WTC11 (cell line): ENCODE measurements at regions not wholly inside any gene's neighbourhood (a gene's known extent, or its start where the extent isn't known, plus 50 kb on each side); places are given as distances from the start of the nearest gene placed in this dataset.

ENCODE experiments used
- ATAC-seq: fragments of 200-7000 bp; cut with Tn5 transposase; 2 replicates; pipeline ENCODE4 v1.10.0; 2021; ENCODE audit warnings: mild to moderate bottlenecking, moderate library complexity
- CTCF ChIA-PET: fragments of 300-600 bp; sonication (Branson Sonifier 250); formaldehyde crosslinking; loops from one replicate; lab custom pipeline; 2021; ENCODE audit warnings: antibody characterized with exemption; lab: Charles Lee
- POLR2A ChIA-PET: fragments of 350-600 bp; sonication (Branson Sonifier 250); formaldehyde crosslinking; loops from one replicate; lab custom pipeline; 2021; ENCODE audit warnings: antibody characterized with exemption; lab: Charles Lee
- DNase-seq: peaks from one replicate; pipeline ENCODE4 v3.0.0; 2021; ENCODE audit warnings: low spot score
- H3K27ac Mint-ChIP-seq: 2 replicates; pipeline ENCODE4 v1.8.0; 2021; ENCODE audit warnings: mixed read lengths
- H3K27me3 Mint-ChIP-seq: 2 replicates; pipeline ENCODE4 v1.8.0; 2021; ENCODE audit warnings: low read depth, mild to moderate bottlenecking, moderate library complexity, mixed read lengths
- H3K36me3 Mint-ChIP-seq: 2 replicates; pipeline ENCODE4 v1.8.0; 2021; ENCODE audit warnings: mixed read lengths
- H3K4me1 Mint-ChIP-seq: 2 replicates; pipeline ENCODE4 v1.8.0; 2022; ENCODE audit warnings: mixed read lengths
- H3K4me3 Mint-ChIP-seq: 2 replicates; pipeline ENCODE4 v1.8.0; 2021; ENCODE audit warnings: mild to moderate bottlenecking, moderate library complexity, mixed read lengths
- H3K9me3 Mint-ChIP-seq: 2 replicates; pipeline ENCODE4 v1.8.0; 2021; ENCODE audit warnings: mixed read lengths
- CREB1 ChIP-seq: sonication (generic); formaldehyde crosslinking; IDR thresholded peaks from 2 replicates; pipeline ENCODE4 v1.8.0; 2023; ENCODE audit warnings: mild to moderate bottlenecking, missing genetic modification reagents
- EMX1 ChIP-seq: fragments of 250-450 bp; sonication (Bioruptor Pico); IDR thresholded peaks from 2 replicates; pipeline ENCODE4 v1.8.0; 2021; ENCODE audit warnings: mild to moderate bottlenecking
- ESRRA ChIP-seq: sonication (generic); formaldehyde crosslinking; IDR thresholded peaks from 2 replicates; pipeline ENCODE4 v1.8.1; 2022; ENCODE audit warnings: mild to moderate bottlenecking, missing genetic modification reagents, borderline replicate concordance
- IRF1 ChIP-seq: sonication (generic); formaldehyde crosslinking; IDR thresholded peaks from 2 replicates; pipeline ENCODE4 v1.8.0; 2023; ENCODE audit warnings: missing genetic modification reagents
- JUN ChIP-seq: sonication (generic); formaldehyde crosslinking; IDR thresholded peaks from 2 replicates; pipeline ENCODE4 v1.8.0; 2023; ENCODE audit warnings: mild to moderate bottlenecking, missing genetic modification reagents
- MYBL2 ChIP-seq: sonication (generic); formaldehyde crosslinking; IDR thresholded peaks from 2 replicates; pipeline ENCODE4 v1.8.1; 2023; ENCODE audit warnings: mild to moderate bottlenecking, moderate library complexity, missing genetic modification reagents
- NFYB ChIP-seq: sonication (generic); formaldehyde crosslinking; conservative IDR thresholded peaks from 2 replicates; pipeline ENCODE4 v1.8.0; 2022; ENCODE audit warnings: low read depth, missing genetic modification reagents
- NR2C2 ChIP-seq: sonication (generic); formaldehyde crosslinking; IDR thresholded peaks from 2 replicates; pipeline ENCODE4 v1.8.0; 2022; ENCODE audit warnings: mild to moderate bottlenecking, missing genetic modification reagents
- SP1 ChIP-seq: sonication (generic); formaldehyde crosslinking; conservative IDR thresholded peaks from 2 replicates; pipeline ENCODE4 v1.8.1; 2022; ENCODE audit warnings: missing genetic modification reagents
- TCF7 ChIP-seq: sonication (generic); formaldehyde crosslinking; IDR thresholded peaks from 2 replicates; pipeline ENCODE4 v1.8.0; 2022; ENCODE audit warnings: mild to moderate bottlenecking, low read depth, missing genetic modification reagents, moderate library complexity
- TEAD4 ChIP-seq: sonication (generic); formaldehyde crosslinking; IDR thresholded peaks from 2 replicates; pipeline ENCODE4 v1.8.0; 2022; ENCODE audit warnings: mild to moderate bottlenecking, missing genetic modification reagents
- ZBTB21 ChIP-seq: sonication (generic); formaldehyde crosslinking; IDR thresholded peaks from 2 replicates; pipeline ENCODE4 v1.8.1; 2023; ENCODE audit warnings: mild to moderate bottlenecking, missing genetic modification reagents, borderline replicate concordance
- ZNF232 ChIP-seq: sonication (generic); formaldehyde crosslinking; IDR thresholded peaks from 2 replicates; pipeline ENCODE4 v1.8.0; 2022; ENCODE audit warnings: mild to moderate bottlenecking, missing genetic modification reagents
- ZNF423 ChIP-seq: fragments of 250-450 bp; sonication (Bioruptor Pico); IDR thresholded peaks from 2 replicates; pipeline ENCODE4 v2.1.2; 2022; ENCODE audit warnings: mild to moderate bottlenecking, moderate library complexity
- ZNF425 ChIP-seq: fragments of 250-450 bp; sonication (Bioruptor Pico); conservative IDR thresholded peaks from 2 replicates; pipeline ENCODE4 v1.9.0; 2021; ENCODE audit warnings: mild to moderate bottlenecking
- TF ChIP-seq, protein P1 (sequence below): fragments of 250-450 bp; sonication (Bioruptor Pico); IDR thresholded peaks from 2 replicates; pipeline ENCODE4 v1.9.0; 2021; ENCODE audit warnings: mild to moderate bottlenecking, borderline replicate concordance
- TF ChIP-seq, protein P2 (sequence below): sonication (generic); formaldehyde crosslinking; IDR thresholded peaks from 2 replicates; pipeline ENCODE4 v1.8.0; 2022; ENCODE audit warnings: mild to moderate bottlenecking, missing genetic modification reagents
- TF ChIP-seq, protein P3 (sequence below): sonication (generic); formaldehyde crosslinking; IDR thresholded peaks from 2 replicates; pipeline ENCODE4 v1.8.0; 2022; ENCODE audit warnings: missing genetic modification reagents
- TF ChIP-seq, protein P4 (sequence below): fragments of 250-450 bp; sonication (Bioruptor Pico); IDR thresholded peaks from 2 replicates; pipeline ENCODE4 v1.9.0; 2021; ENCODE audit warnings: mild to moderate bottlenecking

DNA sequence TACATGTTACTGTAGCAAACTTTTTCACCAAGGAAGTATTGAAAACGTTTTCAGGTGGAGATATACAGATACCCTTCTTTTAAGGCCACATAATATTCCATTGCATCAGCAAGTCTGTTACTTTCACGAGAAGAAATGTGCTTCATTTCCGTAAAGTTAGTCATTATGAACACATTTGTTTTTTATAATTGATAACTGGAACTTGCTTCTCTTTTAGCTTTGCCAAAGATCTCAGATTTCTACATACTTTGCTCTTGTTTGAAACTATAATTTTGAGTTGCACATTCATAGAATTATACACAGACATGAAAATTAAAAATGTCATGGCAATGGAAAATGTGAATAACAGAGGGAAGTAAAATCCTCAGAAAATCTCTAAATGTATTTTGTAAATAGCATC lies 128.7 kb upstream of the GIMD1 start:
- DNase-seq (no peak), ATAC-seq (no peak)
- no peaks in the 10 kb centered on the region for H3K27me3 Mint-ChIP-seq
- no peak overlapping the region for H3K4me3 Mint-ChIP-seq
- peaks cover 4% of the 10 kb centered on the region; the same call in 1 of the 2 replicates for H3K9me3 Mint-ChIP-seq
- no peaks in the 10 kb centered on the region for H3K36me3 Mint-ChIP-seq
- TF ChIP-seq NR2C2 (CRISPR knock-in tag): no peak
- TF ChIP-seq NFYB (CRISPR knock-in tag): no peak
- no peak for TF ChIP-seq ZNF232 (CRISPR knock-in tag)
- TF ChIP-seq TCF7 (CRISPR knock-in tag): no peak
- TF ChIP-seq ZNF425 (CRISPR knock-in tag): no peak
- TF ChIP-seq ESRRA: no peak
- TF ChIP-seq IRF1 (CRISPR knock-in tag): no peak
- TF ChIP-seq, protein P1, sequence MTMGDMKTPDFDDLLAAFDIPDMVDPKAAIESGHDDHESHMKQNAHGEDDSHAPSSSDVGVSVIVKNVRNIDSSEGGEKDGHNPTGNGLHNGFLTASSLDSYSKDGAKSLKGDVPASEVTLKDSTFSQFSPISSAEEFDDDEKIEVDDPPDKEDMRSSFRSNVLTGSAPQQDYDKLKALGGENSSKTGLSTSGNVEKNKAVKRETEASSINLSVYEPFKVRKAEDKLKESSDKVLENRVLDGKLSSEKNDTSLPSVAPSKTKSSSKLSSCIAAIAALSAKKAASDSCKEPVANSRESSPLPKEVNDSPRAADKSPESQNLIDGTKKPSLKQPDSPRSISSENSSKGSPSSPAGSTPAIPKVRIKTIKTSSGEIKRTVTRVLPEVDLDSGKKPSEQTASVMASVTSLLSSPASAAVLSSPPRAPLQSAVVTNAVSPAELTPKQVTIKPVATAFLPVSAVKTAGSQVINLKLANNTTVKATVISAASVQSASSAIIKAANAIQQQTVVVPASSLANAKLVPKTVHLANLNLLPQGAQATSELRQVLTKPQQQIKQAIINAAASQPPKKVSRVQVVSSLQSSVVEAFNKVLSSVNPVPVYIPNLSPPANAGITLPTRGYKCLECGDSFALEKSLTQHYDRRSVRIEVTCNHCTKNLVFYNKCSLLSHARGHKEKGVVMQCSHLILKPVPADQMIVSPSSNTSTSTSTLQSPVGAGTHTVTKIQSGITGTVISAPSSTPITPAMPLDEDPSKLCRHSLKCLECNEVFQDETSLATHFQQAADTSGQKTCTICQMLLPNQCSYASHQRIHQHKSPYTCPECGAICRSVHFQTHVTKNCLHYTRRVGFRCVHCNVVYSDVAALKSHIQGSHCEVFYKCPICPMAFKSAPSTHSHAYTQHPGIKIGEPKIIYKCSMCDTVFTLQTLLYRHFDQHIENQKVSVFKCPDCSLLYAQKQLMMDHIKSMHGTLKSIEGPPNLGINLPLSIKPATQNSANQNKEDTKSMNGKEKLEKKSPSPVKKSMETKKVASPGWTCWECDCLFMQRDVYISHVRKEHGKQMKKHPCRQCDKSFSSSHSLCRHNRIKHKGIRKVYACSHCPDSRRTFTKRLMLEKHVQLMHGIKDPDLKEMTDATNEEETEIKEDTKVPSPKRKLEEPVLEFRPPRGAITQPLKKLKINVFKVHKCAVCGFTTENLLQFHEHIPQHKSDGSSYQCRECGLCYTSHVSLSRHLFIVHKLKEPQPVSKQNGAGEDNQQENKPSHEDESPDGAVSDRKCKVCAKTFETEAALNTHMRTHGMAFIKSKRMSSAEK (CRISPR knock-in tag): no peak
- ChIA-PET CTCF (no interaction called here), POLR2A (no interaction called here)
- peaks cover 13% of the 10 kb centered on the region; the same call in 1 of the 2 replicates for H3K4me1 Mint-ChIP-seq
- H3K27ac Mint-ChIP-seq: no peak overlapping the region

DNA sequence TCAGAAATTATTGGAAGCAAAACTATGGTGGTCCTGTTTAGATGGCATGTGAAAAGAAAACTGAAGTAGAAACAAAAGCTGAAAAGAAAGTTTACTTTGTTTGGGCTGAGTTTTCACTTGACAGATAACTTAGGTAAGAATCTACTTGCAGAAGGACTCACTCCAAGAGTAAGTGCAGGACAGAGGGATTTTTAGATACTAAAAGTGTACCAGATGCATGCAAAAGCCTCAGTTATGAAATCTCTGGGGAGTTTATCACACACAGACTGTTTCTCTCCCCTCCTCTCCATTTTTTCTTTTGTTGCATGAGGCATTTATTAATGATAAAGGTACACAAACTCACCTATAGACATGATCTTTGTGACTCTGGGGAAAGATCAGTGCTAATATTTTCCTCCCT lies 127.5 kb upstream of the GIMD1 start:
- Mint-ChIP-seq H3K27me3 (no peaks in the 10 kb centered on the region), H3K9me3 (peaks cover 4% of the 10 kb centered on the region; the same call in 1 of the 2 replicates), H3K4me1 (peaks cover 9% of the 10 kb centered on the region; the same call in 1 of the 2 replicates), H3K36me3 (no peaks in the 10 kb centered on the region), H3K4me3 (no peak overlapping the region), H3K27ac (no peak overlapping the region)
- DNase-seq: no peak
- ChIA-PET CTCF (no interaction called here), POLR2A (no interaction called here)
- ATAC-seq: no peak
- TF ChIP-seq CREB1 (CRISPR knock-in tag) (no peak), SP1 (no peak), ZNF423 (CRISPR knock-in tag) (no peak), ZBTB21 (no peak), JUN (CRISPR knock-in tag) (no peak), EMX1 (CRISPR knock-in tag) (no peak), MYBL2 (CRISPR knock-in tag) (no peak), IRF1 (CRISPR knock-in tag) (no peak), NFYB (CRISPR knock-in tag) (no peak), TEAD4 (no peak)
- TF ChIP-seq, protein P2, sequence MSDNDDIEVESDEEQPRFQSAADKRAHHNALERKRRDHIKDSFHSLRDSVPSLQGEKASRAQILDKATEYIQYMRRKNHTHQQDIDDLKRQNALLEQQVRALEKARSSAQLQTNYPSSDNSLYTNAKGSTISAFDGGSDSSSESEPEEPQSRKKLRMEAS (CRISPR knock-in tag): no peak
- TF ChIP-seq, protein P3, sequence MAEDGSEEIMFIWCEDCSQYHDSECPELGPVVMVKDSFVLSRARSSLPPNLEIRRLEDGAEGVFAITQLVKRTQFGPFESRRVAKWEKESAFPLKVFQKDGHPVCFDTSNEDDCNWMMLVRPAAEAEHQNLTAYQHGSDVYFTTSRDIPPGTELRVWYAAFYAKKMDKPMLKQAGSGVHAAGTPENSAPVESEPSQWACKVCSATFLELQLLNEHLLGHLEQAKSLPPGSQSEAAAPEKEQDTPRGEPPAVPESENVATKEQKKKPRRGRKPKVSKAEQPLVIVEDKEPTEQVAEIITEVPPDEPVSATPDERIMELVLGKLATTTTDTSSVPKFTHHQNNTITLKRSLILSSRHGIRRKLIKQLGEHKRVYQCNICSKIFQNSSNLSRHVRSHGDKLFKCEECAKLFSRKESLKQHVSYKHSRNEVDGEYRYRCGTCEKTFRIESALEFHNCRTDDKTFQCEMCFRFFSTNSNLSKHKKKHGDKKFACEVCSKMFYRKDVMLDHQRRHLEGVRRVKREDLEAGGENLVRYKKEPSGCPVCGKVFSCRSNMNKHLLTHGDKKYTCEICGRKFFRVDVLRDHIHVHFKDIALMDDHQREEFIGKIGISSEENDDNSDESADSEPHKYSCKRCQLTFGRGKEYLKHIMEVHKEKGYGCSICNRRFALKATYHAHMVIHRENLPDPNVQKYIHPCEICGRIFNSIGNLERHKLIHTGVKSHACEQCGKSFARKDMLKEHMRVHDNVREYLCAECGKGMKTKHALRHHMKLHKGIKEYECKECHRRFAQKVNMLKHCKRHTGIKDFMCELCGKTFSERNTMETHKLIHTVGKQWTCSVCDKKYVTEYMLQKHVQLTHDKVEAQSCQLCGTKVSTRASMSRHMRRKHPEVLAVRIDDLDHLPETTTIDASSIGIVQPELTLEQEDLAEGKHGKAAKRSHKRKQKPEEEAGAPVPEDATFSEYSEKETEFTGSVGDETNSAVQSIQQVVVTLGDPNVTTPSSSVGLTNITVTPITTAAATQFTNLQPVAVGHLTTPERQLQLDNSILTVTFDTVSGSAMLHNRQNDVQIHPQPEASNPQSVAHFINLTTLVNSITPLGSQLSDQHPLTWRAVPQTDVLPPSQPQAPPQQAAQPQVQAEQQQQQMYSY: no peak
- TF ChIP-seq, protein P4, sequence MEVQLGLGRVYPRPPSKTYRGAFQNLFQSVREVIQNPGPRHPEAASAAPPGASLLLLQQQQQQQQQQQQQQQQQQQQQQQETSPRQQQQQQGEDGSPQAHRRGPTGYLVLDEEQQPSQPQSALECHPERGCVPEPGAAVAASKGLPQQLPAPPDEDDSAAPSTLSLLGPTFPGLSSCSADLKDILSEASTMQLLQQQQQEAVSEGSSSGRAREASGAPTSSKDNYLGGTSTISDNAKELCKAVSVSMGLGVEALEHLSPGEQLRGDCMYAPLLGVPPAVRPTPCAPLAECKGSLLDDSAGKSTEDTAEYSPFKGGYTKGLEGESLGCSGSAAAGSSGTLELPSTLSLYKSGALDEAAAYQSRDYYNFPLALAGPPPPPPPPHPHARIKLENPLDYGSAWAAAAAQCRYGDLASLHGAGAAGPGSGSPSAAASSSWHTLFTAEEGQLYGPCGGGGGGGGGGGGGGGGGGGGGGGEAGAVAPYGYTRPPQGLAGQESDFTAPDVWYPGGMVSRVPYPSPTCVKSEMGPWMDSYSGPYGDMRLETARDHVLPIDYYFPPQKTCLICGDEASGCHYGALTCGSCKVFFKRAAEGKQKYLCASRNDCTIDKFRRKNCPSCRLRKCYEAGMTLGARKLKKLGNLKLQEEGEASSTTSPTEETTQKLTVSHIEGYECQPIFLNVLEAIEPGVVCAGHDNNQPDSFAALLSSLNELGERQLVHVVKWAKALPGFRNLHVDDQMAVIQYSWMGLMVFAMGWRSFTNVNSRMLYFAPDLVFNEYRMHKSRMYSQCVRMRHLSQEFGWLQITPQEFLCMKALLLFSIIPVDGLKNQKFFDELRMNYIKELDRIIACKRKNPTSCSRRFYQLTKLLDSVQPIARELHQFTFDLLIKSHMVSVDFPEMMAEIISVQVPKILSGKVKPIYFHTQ (CRISPR knock-in tag): no peak
